H1 (cell line): ENCODE measurements at regions not wholly inside any gene's neighbourhood (a gene's known extent, or its start where the extent isn't known, plus 50 kb on each side); places are given as distances from the start of the nearest gene placed in this dataset.
"Not testable (repeated sequence)": the region's sequence is repeated elsewhere in the genome, so short reads cannot be mapped to it uniquely, and the experiment has no call there.

Experiments used
- CTCF ChIA-PET: fragments of 300-600 bp; sonication (Branson Sonifier 250); formaldehyde crosslinking; loops from one replicate; lab custom pipeline; 2021; ENCODE audit not compliant: partially characterized antibody; lab: Charles Lee
- POLR2A ChIA-PET: fragments of 300-600 bp; sonication (Branson Sonifier 250); formaldehyde crosslinking; loops from one replicate; lab custom pipeline; 2021; ENCODE audit warnings: inconsistent platforms; ENCODE audit not compliant: partially characterized antibody; lab: Charles Lee
- DNase-seq, 2 experiments: peaks; one replicate each; pipeline versions ENCODE4 v3.0.0 to v3.0.0-alpha.2; 2010 to 2022; ENCODE audit warnings: low spot score in 2 of 2, low read depth in 1 of 2, mixed read lengths in 1 of 2
- FAIRE-seq: peaks from 2 replicates; lab custom pipeline; 2011; peaks lifted over from hg19 to GRCh38; lab: Jason Lieb, UNC
- H2AFZ ChIP-seq: 2 replicates; pipeline ENCODE4 v1.8.1; 2012; ENCODE audit warnings: low read length, inconsistent platforms
- H2AK5ac ChIP-seq: 2 replicates; pipeline ENCODE4 v1.6.1; 2013; ENCODE audit warnings: low read depth, low read length
- H2BK120ac ChIP-seq: replicated peaks from 2 replicates; pipeline ENCODE3; 2013; ENCODE audit warnings: low read depth, low read length, inconsistent platforms
- H2BK12ac ChIP-seq: 2 replicates; pipeline ENCODE4 v1.6.1; 2013; ENCODE audit warnings: low read depth, low read length
- H2BK15ac ChIP-seq: 2 replicates; pipeline ENCODE4 v1.6.1; 2013; ENCODE audit warnings: low read length
- H2BK20ac ChIP-seq: 2 replicates; pipeline ENCODE4 v1.6.1; 2013; ENCODE audit warnings: low read length
- H2BK5ac ChIP-seq: 2 replicates; pipeline ENCODE4 v1.6.1; 2013; ENCODE audit warnings: low read depth, low read length
- H3K14ac ChIP-seq: 2 replicates; pipeline ENCODE4 v1.6.1; 2013; ENCODE audit warnings: inconsistent platforms; ENCODE audit not compliant: insufficient read length
- H3K18ac ChIP-seq: 2 replicates; pipeline ENCODE4 v1.6.1; 2013; ENCODE audit warnings: low read length; ENCODE audit errors: extremely low read depth
- H3K23ac ChIP-seq: 2 replicates; pipeline ENCODE4 v1.6.1; 2013; ENCODE audit warnings: inconsistent platforms; ENCODE audit not compliant: insufficient read length
- H3K23me2 ChIP-seq: 2 replicates; pipeline ENCODE4 v1.6.1; 2013; ENCODE audit warnings: low read depth, low read length
- H3K27ac ChIP-seq: 2 replicates; pipeline ENCODE4 v1.6.1; 2011; ENCODE audit warnings: low read depth, low read length, inconsistent platforms
- H3K27me3 ChIP-seq, 4 experiments: replicated peaks in 1 of 4; 1 replicate in 1 of 4; 2 replicates in 3 of 4; pipeline versions ENCODE4 v1.6.1 to v1.8.1; 2011 to 2013; ENCODE audit warnings: low read length in 3 of 4, mild to moderate bottlenecking in 3 of 4, inconsistent platforms in 2 of 4, mixed read lengths in 2 of 4, moderate library complexity in 1 of 4; ENCODE audit not compliant: control insufficient read depth in 3 of 4, insufficient read depth in 3 of 4; ENCODE audit errors: extremely low read depth in 1 of 4
- H3K36me3 ChIP-seq, 4 experiments: 2 replicates each; pipeline versions ENCODE4 v1.6.1 to v1.8.1; 2011 to 2013; ENCODE audit warnings: mild to moderate bottlenecking in 4 of 4, low read length in 3 of 4, moderate library complexity in 2 of 4, control low read depth in 1 of 4, inconsistent platforms in 1 of 4; ENCODE audit not compliant: insufficient read depth in 4 of 4, control insufficient read depth in 2 of 4
- H3K4ac ChIP-seq: replicated peaks from 2 replicates; pipeline ENCODE3; 2013; ENCODE audit warnings: low read length, low read depth, mixed read lengths, inconsistent platforms; ENCODE audit not compliant: insufficient read length
- H3K4me1 ChIP-seq, 4 experiments: replicated peaks in 1 of 4; 1 replicate in 1 of 4; 2 replicates in 3 of 4; pipeline versions ENCODE4 v1.6.1 to v1.8.1; 2011 to 2013; ENCODE audit warnings: low read length in 3 of 4, inconsistent platforms in 2 of 4, mixed read lengths in 1 of 4; ENCODE audit not compliant: insufficient read depth in 4 of 4, control insufficient read depth in 3 of 4
- H3K4me2 ChIP-seq, 2 experiments: 2 replicates each; pipeline versions ENCODE4 v1.6.1 to v1.8.1; 2011 to 2013; ENCODE audit warnings: low read depth in 2 of 2, low read length in 2 of 2, control low read depth in 1 of 2, inconsistent platforms in 1 of 2, mild to moderate bottlenecking in 1 of 2; ENCODE audit not compliant: insufficient read depth in 1 of 2
- H3K4me3 ChIP-seq, 4 experiments: fragments of 200-600, 300-600 bp in 1 of 4; sonication (generic), shearing (Covaris generic), sonication (Bioruptor Twin) in 1 of 4; 2 replicates each; pipeline versions ENCODE4 v1.5.1 to v1.8.1; 2011 to 2016; ENCODE audit warnings: low read length in 4 of 4, low read depth in 3 of 4, control low read depth in 2 of 4, inconsistent platforms in 2 of 4, mild to moderate bottlenecking in 2 of 4, mixed read lengths in 1 of 4, moderate library complexity in 1 of 4; ENCODE audit not compliant: insufficient read depth in 2 of 4; ENCODE audit errors: extremely low read depth in 1 of 4
- H3K56ac ChIP-seq: replicated peaks from 2 replicates; pipeline ENCODE3; 2013; ENCODE audit warnings: low read depth, mild to moderate bottlenecking, mixed read lengths, low read length, inconsistent platforms; ENCODE audit not compliant: insufficient read length
- H3K79me1 ChIP-seq: 2 replicates; pipeline ENCODE4 v1.6.1; 2013; ENCODE audit warnings: low read depth, low read length, control low read depth
- H3K79me2 ChIP-seq, 2 experiments: 2 replicates each; pipeline versions ENCODE4 v1.6.1 to v1.8.1; 2012 to 2013; ENCODE audit warnings: low read length in 2 of 2, mild to moderate bottlenecking in 2 of 2, inconsistent platforms in 1 of 2; ENCODE audit not compliant: insufficient read depth in 2 of 2, control insufficient read depth in 1 of 2
- H3K9ac ChIP-seq, 4 experiments: replicated peaks in 1 of 4; 1 replicate in 1 of 4; 2 replicates in 3 of 4; pipeline versions ENCODE4 v1.6.1 to v1.8.1; 2011 to 2013; ENCODE audit warnings: low read depth in 3 of 4, low read length in 3 of 4, control low read depth in 2 of 4, mild to moderate bottlenecking in 2 of 4, moderate library complexity in 2 of 4, inconsistent platforms in 1 of 4; ENCODE audit errors: extremely low read depth in 1 of 4
- H3K9me3 ChIP-seq, 2 experiments: 2 replicates each; pipeline versions ENCODE4 v1.6.1 to v1.8.1; 2012 to 2013; ENCODE audit warnings: mild to moderate bottlenecking in 2 of 2, moderate library complexity in 2 of 2, control low read depth in 1 of 2, inconsistent platforms in 1 of 2, low read depth in 1 of 2, low read length in 1 of 2, mixed read lengths in 1 of 2; ENCODE audit not compliant: insufficient read depth in 2 of 2
- H4K20me1 ChIP-seq, 2 experiments: replicated peaks in 1 of 2; 2 replicates each; pipeline versions ENCODE3 to v1.8.1; 2011 to 2013; ENCODE audit warnings: inconsistent platforms in 2 of 2, low read length in 2 of 2, mild to moderate bottlenecking in 1 of 2; ENCODE audit not compliant: insufficient read depth in 2 of 2, control insufficient read depth in 1 of 2
- H4K5ac ChIP-seq: 2 replicates; pipeline ENCODE4 v1.6.1; 2013; ENCODE audit warnings: low read length, low read depth, mixed read lengths, inconsistent platforms; ENCODE audit not compliant: insufficient read length
- H4K8ac ChIP-seq: 2 replicates; pipeline ENCODE4 v1.8.0; 2013; ENCODE audit warnings: mild to moderate bottlenecking, moderate library complexity, low read length, inconsistent platforms; ENCODE audit not compliant: insufficient read depth; ENCODE audit errors: extremely low read depth
- H4K91ac ChIP-seq: replicated peaks from 2 replicates; pipeline ENCODE3; 2013; ENCODE audit warnings: low read length, mixed read lengths, inconsistent platforms; ENCODE audit not compliant: insufficient read length
- WGBS, 2 experiments: shearing (Covaris generic) in 1 of 2; methylation state at CpG; one replicate each; pipeline versions ENCODE4 v1.1.6 to v1.1.7; 2013 to 2015; ENCODE audit warnings: low lambda C conversion rate in 2 of 2, mixed read lengths in 2 of 2, inconsistent platforms in 1 of 2, low coverage in 1 of 2, missing lambda C conversion rate in 1 of 2; ENCODE audit not compliant: insufficient replicate concordance in 2 of 2, insufficient coverage in 1 of 2, insufficient read length in 1 of 2; ENCODE audit errors: extremely low coverage in 1 of 2, missing lambda C conversion rate in 1 of 2; 5-methylcytosine and 5-hydroxymethylcytosine counted together

GRCh38 chr2:91657193-91657592 is 2965.7 kb downstream of the RPIA start:
- H3K23me2 ChIP-seq, H3K56ac ChIP-seq, H3K4me1 ChIP-seq, FAIRE-seq, H3K23ac ChIP-seq, H4K5ac ChIP-seq, H3K4me3 ChIP-seq, H3K9ac ChIP-seq, H2BK12ac ChIP-seq, CTCF ChIA-PET, H3K27ac ChIP-seq, H4K91ac ChIP-seq, H2AK5ac ChIP-seq, H4K8ac ChIP-seq, H2BK20ac ChIP-seq, H3K79me1 ChIP-seq, H2BK5ac ChIP-seq, H2AFZ ChIP-seq, POLR2A ChIA-PET, H3K18ac ChIP-seq, H3K4ac ChIP-seq, H3K36me3 ChIP-seq, H3K27me3 ChIP-seq, DNase-seq, H2BK120ac ChIP-seq, H3K79me2 ChIP-seq, H4K20me1 ChIP-seq, H3K4me2 ChIP-seq, H3K14ac ChIP-seq, H2BK15ac ChIP-seq: not testable (repeated sequence)
- no CpG with 5 or more reads among the region's 17 CpGs for WGBS, 2 experiments
- peaks cover 0 to 24% of the 10 kb centered on the region in 2 experiments; a peak in 1 of 4 replicates for H3K9me3 ChIP-seq

GRCh38 chr2:91658336-91658735 is 2966.9 kb downstream of the RPIA start:
- H3K79me1 ChIP-seq, H3K23me2 ChIP-seq, FAIRE-seq, H3K79me2 ChIP-seq, H4K8ac ChIP-seq, H3K23ac ChIP-seq, POLR2A ChIA-PET, H2BK15ac ChIP-seq, H3K9ac ChIP-seq, H3K4me2 ChIP-seq, H3K4me1 ChIP-seq, H3K36me3 ChIP-seq, H2BK120ac ChIP-seq, DNase-seq, H4K20me1 ChIP-seq, H2BK12ac ChIP-seq, H3K18ac ChIP-seq, H3K14ac ChIP-seq, H4K91ac ChIP-seq, CTCF ChIA-PET, H2BK5ac ChIP-seq, H3K4me3 ChIP-seq, H3K4ac ChIP-seq, H2AFZ ChIP-seq, H3K27me3 ChIP-seq, H2AK5ac ChIP-seq, H3K56ac ChIP-seq, H3K27ac ChIP-seq, H4K5ac ChIP-seq, H2BK20ac ChIP-seq: not testable (repeated sequence)
- 67% methylated on average over 2 of the region's 12 CpGs; no CpG with 5 or more reads in 1 of the 2 experiments for WGBS, 2 experiments
- H3K9me3 ChIP-seq: peaks cover 0 to 24% of the 10 kb centered on the region in 2 experiments; a peak in 1 of 4 replicates
